Esophagus squamous epithelium (tissue), 4 donors: ENCODE measurements at regions not wholly inside any gene's neighbourhood (a gene's known extent, or its start where the extent isn't known, plus 50 kb on each side); places are given as distances from the start of the nearest gene placed in this dataset.

ENCODE experiments used
- CTCF ChIP-seq, 6 experiments: fragments of 450-650 bp in 4 of 6; fragments of 200-600 bp in 2 of 6; sonication (generic) in 2 of 6; IDR thresholded peaks; one replicate each; pipeline ENCODE4 v1.5.1; 2016 to 2019; ENCODE audit warnings: antibody characterized with exemption in 6 of 6, mild to moderate bottlenecking in 4 of 6, moderate library complexity in 4 of 6
- POLR2A ChIP-seq, 4 donors: fragments of 450-650 bp; IDR thresholded peaks; one replicate each; pipeline ENCODE4 v1.6.1; 2017; ENCODE audit warnings: antibody characterized with exemption in 4 of 4, mild to moderate bottlenecking in 4 of 4, moderate library complexity in 3 of 4

GRCh38 chr22:44587737-44588310 is 89.8 kb upstream of the RTL6 start:
- TF ChIP-seq CTCF (IDR thresholded peaks at IDR 0.05) (no peak), POLR2A (IDR thresholded peaks at IDR 0.05) (no peak)
